SU-DHL-6 (cell line): ENCODE measurements at regions not wholly inside any gene's neighbourhood (a gene's known extent, or its start where the extent isn't known, plus 50 kb on each side); places are given as distances from the start of the nearest gene placed in this dataset.

Source experiments
- H2AFZ ChIP-seq: fragments of 200-600 bp; sonication (generic); 2 replicates; pipeline ENCODE4 v1.6.1; 2014; ENCODE audit warnings: low read depth, mild to moderate bottlenecking, moderate library complexity, mixed read lengths, antibody characterized with exemption, low read length; ENCODE audit not compliant: severe bottlenecking
- H3F3A ChIP-seq: fragments of 200-600 bp; shearing (Covaris generic); 2 replicates; pipeline ENCODE4 v1.6.0; 2016; ENCODE audit warnings: antibody characterized with exemption, mild to moderate bottlenecking; ENCODE audit not compliant: insufficient read depth
- H3K27ac ChIP-seq: fragments of 200-600 bp; sonication (generic); 2 replicates; pipeline ENCODE4 v1.5.1; 2016; ENCODE audit warnings: low read depth, mild to moderate bottlenecking, low read length, moderate library complexity, mixed read lengths
- H3K27me3 ChIP-seq: fragments of 200-600 bp; sonication (generic), shearing (Covaris generic); 2 replicates; pipeline ENCODE4 v1.6.0; 2014; ENCODE audit warnings: mild to moderate bottlenecking, low read length
- H3K36me3 ChIP-seq: fragments of 200-600 bp; sonication (generic); 2 replicates; pipeline ENCODE4 v1.6.1; 2014; ENCODE audit warnings: mild to moderate bottlenecking, low read length, mixed read lengths
- H3K4me2 ChIP-seq: fragments of 300-600, 200-600 bp; shearing (Covaris generic), sonication (generic); 2 replicates; pipeline ENCODE4 v1.6.0; 2014; ENCODE audit warnings: low read length, low read depth, mild to moderate bottlenecking; ENCODE audit not compliant: poor library complexity, severe bottlenecking
- H3K4me3 ChIP-seq: fragments of 200-600 bp; sonication (generic); 2 replicates; pipeline ENCODE4 v1.5.1; 2014; ENCODE audit warnings: antibody characterized with exemption, low read length, mild to moderate bottlenecking, mixed read lengths; ENCODE audit not compliant: insufficient read depth, poor library complexity, severe bottlenecking
- H3K79me2 ChIP-seq: fragments of 200-600 bp; sonication (generic); 2 replicates; pipeline ENCODE4 v1.6.1; 2014; ENCODE audit warnings: mild to moderate bottlenecking, low read length, moderate library complexity; ENCODE audit not compliant: insufficient read depth
- H3K9ac ChIP-seq: fragments of 200-600 bp; sonication (generic); 2 replicates; pipeline ENCODE4 v1.7.0; 2014; ENCODE audit warnings: mild to moderate bottlenecking, low read length
- H3K9me2 ChIP-seq: fragments of 200-600 bp; sonication (generic); replicated peaks from 2 replicates; pipeline ENCODE4 v1.6.1; 2014; ENCODE audit warnings: low read length; ENCODE audit not compliant: insufficient read depth
- H3K9me3 ChIP-seq: fragments of 200-600 bp; sonication (generic); 2 replicates; pipeline ENCODE4 v1.6.1; 2014; ENCODE audit warnings: low read length, mixed read lengths; ENCODE audit not compliant: insufficient read depth
- H4K20me1 ChIP-seq: fragments of 200-600 bp; sonication (generic); 2 replicates; pipeline ENCODE4 v1.6.1; 2014; ENCODE audit warnings: low read depth, mild to moderate bottlenecking, antibody characterized with exemption, low read length, moderate library complexity, mixed read lengths
- CTCF ChIP-seq: fragments of 200-600 bp; sonication (generic); IDR thresholded peaks from one replicate; pipeline ENCODE4 v1.5.1; 2017; ENCODE audit warnings: antibody characterized with exemption, mild to moderate bottlenecking, low read length, moderate library complexity; ENCODE audit not compliant: insufficient read depth, poor library complexity, severe bottlenecking
- EZH2phosphoT487 ChIP-seq: fragments of 200-600 bp; sonication (generic), shearing (Covaris generic); conservative IDR thresholded peaks from 2 replicates; pipeline ENCODE4 v1.6.1; 2018; ENCODE audit warnings: mild to moderate bottlenecking, antibody characterized with exemption, low read length, moderate library complexity, mixed read lengths

DNA sequence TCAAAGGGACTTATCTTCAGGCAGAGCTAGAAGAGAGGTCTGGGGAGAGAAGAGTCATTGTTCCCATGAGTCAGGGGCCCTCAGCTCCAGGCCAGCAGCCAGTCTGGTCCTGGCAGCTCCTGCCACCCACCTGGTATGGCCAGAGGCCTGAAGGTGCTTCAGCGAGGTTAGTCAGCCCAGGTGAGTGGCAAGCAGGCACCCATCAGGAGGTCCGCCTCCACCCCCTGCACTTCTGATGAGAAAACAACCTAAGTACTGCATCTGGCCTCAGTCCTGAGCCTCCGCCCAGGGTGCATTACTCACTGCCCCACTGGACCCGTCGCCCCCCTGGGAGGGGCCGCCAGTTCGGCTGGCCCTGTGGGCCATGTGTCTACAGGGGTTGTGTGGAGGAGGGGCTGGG, 130.2 kb downstream of the INHBB start:
- Histone ChIP-seq H2AFZ (no peak overlapping the region), H3F3A (no peaks in the 10 kb centered on the region), H3K9me3 (no peaks in the 10 kb centered on the region), H3K27me3 (no peaks in the 10 kb centered on the region), H3K36me3 (no peaks in the 10 kb centered on the region), H3K79me2 (no peaks in the 10 kb centered on the region), H3K9me2 (no peaks in the 10 kb centered on the region), H3K9ac (no peak overlapping the region), H3K27ac (no peak overlapping the region), H3K4me3 (no peak overlapping the region), H3K4me2 (no peak overlapping the region), H4K20me1 (no peaks in the 10 kb centered on the region)
- TF ChIP-seq CTCF: no peak
- TF ChIP-seq EZH2phosphoT487: no peak

DNA sequence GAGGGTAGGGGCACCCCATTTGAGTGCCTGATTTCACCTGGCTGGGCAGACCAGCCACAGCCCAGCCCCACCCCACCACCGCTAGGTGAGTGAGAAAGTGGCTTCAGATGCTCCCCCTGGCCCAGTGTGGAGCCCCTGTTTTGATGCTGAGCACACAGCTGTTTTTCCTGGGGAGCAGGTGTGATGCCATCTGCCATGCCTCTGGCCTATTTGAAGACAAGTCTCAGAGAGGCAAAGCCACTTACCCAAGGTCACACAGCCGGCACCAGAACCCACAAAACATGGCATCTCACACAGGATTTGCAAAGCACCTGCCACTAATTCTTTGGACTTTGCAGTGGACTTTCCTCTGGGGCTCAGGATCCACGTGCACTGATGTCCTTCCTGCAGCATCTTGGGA, 131.3 kb downstream of the INHBB start:
- Histone ChIP-seq H3K4me2 (no peak overlapping the region), H3K27ac (no peak overlapping the region), H3K9me2 (no peaks in the 10 kb centered on the region), H3K4me3 (no peak overlapping the region), H3F3A (no peaks in the 10 kb centered on the region), H3K79me2 (no peaks in the 10 kb centered on the region), H4K20me1 (no peaks in the 10 kb centered on the region), H3K9me3 (no peaks in the 10 kb centered on the region), H2AFZ (no peak overlapping the region), H3K27me3 (no peaks in the 10 kb centered on the region), H3K36me3 (no peaks in the 10 kb centered on the region), H3K9ac (no peak overlapping the region)
- no peak for TF ChIP-seq CTCF
- TF ChIP-seq EZH2phosphoT487: no peak

- TF ChIP-seq EZH2phosphoT487 (no peak), CTCF (no peak)
- Histone ChIP-seq H3K4me3 (no peak overlapping the region), H3K9ac (no peak overlapping the region), H3K27ac (no peak overlapping the region), H4K20me1 (no peaks in the 10 kb centered on the region), H3K9me3 (no peaks in the 10 kb centered on the region), H3F3A (no peaks in the 10 kb centered on the region), H3K27me3 (no peaks in the 10 kb centered on the region), H3K9me2 (no peaks in the 10 kb centered on the region), H3K4me2 (no peak overlapping the region), H3K36me3 (no peaks in the 10 kb centered on the region), H2AFZ (no peak overlapping the region), H3K79me2 (no peaks in the 10 kb centered on the region)
Measured at GRCh38 chr2:120477831-120478481, 132.0 kb downstream of the INHBB start.
